Neural cell (in vitro differentiated cells): ENCODE measurements at regions not wholly inside any gene's neighbourhood (a gene's known extent, or its start where the extent isn't known, plus 50 kb on each side); places are given as distances from the start of the nearest gene placed in this dataset.

ENCODE experiments used
- EZH2 ChIP-seq: fragments of 200-600, 300-800 bp; shearing (Covaris generic), sonication (generic); IDR thresholded peaks from 2 replicates; pipeline ENCODE4 v1.6.1; 2014; ENCODE audit warnings: antibody characterized with exemption, low read length, borderline replicate concordance, mild to moderate bottlenecking; ENCODE audit not compliant: insufficient read depth, poor library complexity, severe bottlenecking
- POLR2AphosphoS5 ChIP-seq: IDR thresholded peaks from 2 replicates; pipeline ENCODE4 v1.6.1; 2012
- TAF1 ChIP-seq: IDR thresholded peaks from 2 replicates; pipeline ENCODE4 v1.6.1; 2012; ENCODE audit warnings: low read depth
- TF ChIP-seq, protein P1 (sequence below): fragments of 450-650 bp; IDR thresholded peaks from 2 replicates; pipeline ENCODE4 v1.5.1; 2014; ENCODE audit warnings: antibody characterized with exemption, mild to moderate bottlenecking, moderate library complexity; ENCODE audit not compliant: poor library complexity, severe bottlenecking

DNA sequence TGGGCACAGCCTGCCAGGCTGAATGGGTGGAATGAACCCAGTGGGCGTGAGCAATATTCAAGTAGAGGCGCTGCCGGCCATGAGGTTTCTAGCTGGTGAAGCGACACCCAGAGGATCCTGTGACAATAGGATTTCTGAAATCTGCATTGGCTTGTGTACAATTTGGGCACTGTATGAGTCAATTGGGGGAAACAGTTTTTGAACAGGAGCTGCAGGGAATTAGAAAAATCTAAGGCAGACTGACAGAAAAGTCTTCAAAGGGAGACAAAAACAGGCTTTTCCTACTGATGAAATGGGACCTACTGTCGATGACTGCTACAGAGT, 145.2 kb downstream of the GPCPD1 start:
- TF ChIP-seq, protein P1, sequence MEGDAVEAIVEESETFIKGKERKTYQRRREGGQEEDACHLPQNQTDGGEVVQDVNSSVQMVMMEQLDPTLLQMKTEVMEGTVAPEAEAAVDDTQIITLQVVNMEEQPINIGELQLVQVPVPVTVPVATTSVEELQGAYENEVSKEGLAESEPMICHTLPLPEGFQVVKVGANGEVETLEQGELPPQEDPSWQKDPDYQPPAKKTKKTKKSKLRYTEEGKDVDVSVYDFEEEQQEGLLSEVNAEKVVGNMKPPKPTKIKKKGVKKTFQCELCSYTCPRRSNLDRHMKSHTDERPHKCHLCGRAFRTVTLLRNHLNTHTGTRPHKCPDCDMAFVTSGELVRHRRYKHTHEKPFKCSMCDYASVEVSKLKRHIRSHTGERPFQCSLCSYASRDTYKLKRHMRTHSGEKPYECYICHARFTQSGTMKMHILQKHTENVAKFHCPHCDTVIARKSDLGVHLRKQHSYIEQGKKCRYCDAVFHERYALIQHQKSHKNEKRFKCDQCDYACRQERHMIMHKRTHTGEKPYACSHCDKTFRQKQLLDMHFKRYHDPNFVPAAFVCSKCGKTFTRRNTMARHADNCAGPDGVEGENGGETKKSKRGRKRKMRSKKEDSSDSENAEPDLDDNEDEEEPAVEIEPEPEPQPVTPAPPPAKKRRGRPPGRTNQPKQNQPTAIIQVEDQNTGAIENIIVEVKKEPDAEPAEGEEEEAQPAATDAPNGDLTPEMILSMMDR = no peak
- TF ChIP-seq TAF1 = no peak
- TF ChIP-seq EZH2 = no peak
- TF ChIP-seq POLR2AphosphoS5 = no peak
